Sigmoid colon (tissue), 4 donors: ENCODE measurements at regions not wholly inside any gene's neighbourhood (a gene's known extent, or its start where the extent isn't known, plus 50 kb on each side); places are given as distances from the start of the nearest gene placed in this dataset.

Experiments
- CTCF ChIP-seq, 4 experiments: fragments of 450-650 bp in 3 of 4; fragments of 200-600 bp in 1 of 4; IDR thresholded peaks; one replicate each; pipeline ENCODE4 v1.5.1; 2016 to 2019; ENCODE audit warnings: antibody characterized with exemption in 4 of 4, mild to moderate bottlenecking in 3 of 4, moderate library complexity in 2 of 4
- EP300 ChIP-seq, 4 donors: sonication (generic); formaldehyde crosslinking; IDR thresholded peaks; one replicate each; pipeline ENCODE4 v1.6.1; 2017; ENCODE audit warnings: antibody characterized with exemption in 4 of 4
- POLR2A ChIP-seq, 2 donors: fragments of 450-650 bp; IDR thresholded peaks; one replicate each; pipeline ENCODE4 v1.6.1; 2016; ENCODE audit warnings: antibody characterized with exemption in 2 of 2, mild to moderate bottlenecking in 2 of 2, moderate library complexity in 2 of 2
- POLR2AphosphoS5 ChIP-seq, 4 donors: sonication (generic); formaldehyde crosslinking; IDR thresholded peaks; one replicate each; pipeline ENCODE4 v1.6.1; 2017; ENCODE audit warnings: antibody characterized with exemption in 4 of 4

- no peak for TF ChIP-seq CTCF (IDR thresholded peaks at IDR 0.05)
- no peak for TF ChIP-seq POLR2A (IDR thresholded peaks at IDR 0.05)
- no peak for TF ChIP-seq EP300 (IDR thresholded peaks at IDR 0.05)
- no peak for TF ChIP-seq POLR2AphosphoS5 (IDR thresholded peaks at IDR 0.05)
Measured at GRCh38 chr13:23986619-23987018, 89.3 kb upstream of the C1QTNF9B start.
